Upper lobe of right lung (tissue), 1 donor: ENCODE measurements at regions not wholly inside any gene's neighbourhood (a gene's known extent, or its start where the extent isn't known, plus 50 kb on each side); places are given as distances from the start of the nearest gene placed in this dataset.

Experiments used
- ATAC-seq: fragments of 200-7000 bp; cut with Tn5 transposase; one replicate; pipeline ENCODE4 v1.9.1; 2020; ENCODE audit warnings: mild to moderate bottlenecking, moderate library complexity
- DNase-seq: peaks from one replicate; pipeline ENCODE4 v3.0.0-alpha.2; 2020
- H3K27ac ChIP-seq: fragments of 200-600 bp; one replicate; pipeline ENCODE4 v1.8.0; 2022
- H3K27me3 ChIP-seq: fragments of 200-600 bp; one replicate; pipeline ENCODE4 v1.8.0; 2022; ENCODE audit warnings: mild to moderate bottlenecking
- H3K36me3 ChIP-seq: fragments of 200-600 bp; one replicate; pipeline ENCODE4 v1.8.0; 2022
- H3K4me1 ChIP-seq: fragments of 200-600 bp; one replicate; pipeline ENCODE4 v1.8.0; 2022
- H3K4me3 ChIP-seq: fragments of 200-600 bp; one replicate; pipeline ENCODE4 v1.8.0; 2022; ENCODE audit warnings: mild to moderate bottlenecking
- H3K9me3 ChIP-seq: fragments of 200-600 bp; one replicate; pipeline ENCODE4 v1.8.0; 2022
- CTCF ChIP-seq: fragments of 200-600 bp; IDR thresholded peaks from one replicate; pipeline ENCODE4 v1.8.0; 2022; ENCODE audit warnings: antibody characterized with exemption
- intact Hi-C: fragments of 100-400 bp; cut with DNase I; formaldehyde crosslinking; loops from one replicate; pipeline ENCODE4 v1.11.0; 2022
- donor health status: DM: no; HTN: yes; CAD: no; lungs with severe emphysema.

- ATAC-seq (no peak), DNase-seq (no peak)
- intact Hi-C loops = no loop called here
- Histone ChIP-seq H3K4me1 (peaks cover 6% of the 10 kb centered on the region), H3K9me3 (no peaks in the 10 kb centered on the region), H3K4me3 (no peak overlapping the region), H3K27ac (no peak overlapping the region), H3K36me3 (no peaks in the 10 kb centered on the region), H3K27me3 (no peaks in the 10 kb centered on the region)
- no peak for TF ChIP-seq CTCF
Measured at GRCh38 chr14:32263939-32264567, 61.0 kb upstream of the RNU6-8 start.

GRCh38 chr14:32265584-32265983 lies 62.5 kb upstream of the RNU6-8 start:
- Histone ChIP-seq H3K4me3 (no peak overlapping the region), H3K9me3 (no peaks in the 10 kb centered on the region), H3K27me3 (no peaks in the 10 kb centered on the region), H3K27ac (no peak overlapping the region), H3K4me1 (no peaks in the 10 kb centered on the region), H3K36me3 (no peaks in the 10 kb centered on the region)
- no peak for ATAC-seq
- intact Hi-C loops = no loop called here
- no peak for DNase-seq
- no peak for TF ChIP-seq CTCF

- no peaks in the 10 kb centered on the region for H3K27me3 ChIP-seq
- ATAC-seq = no peak
- H3K27ac ChIP-seq = no peak overlapping the region
- H3K4me3 ChIP-seq = no peak overlapping the region
- H3K4me1 ChIP-seq = no peaks in the 10 kb centered on the region
- no peaks in the 10 kb centered on the region for H3K36me3 ChIP-seq
- H3K9me3 ChIP-seq = no peaks in the 10 kb centered on the region
- intact Hi-C loops = no loop called here
- DNase-seq = no peak
- no peak for TF ChIP-seq CTCF
Measured at GRCh38 chr14:32277998-32278397, 51.1 kb upstream of the AKAP6 start.
